ENCODE measurements at regions not wholly inside any gene's neighbourhood (a gene's known extent, or its start where the extent isn't known, plus 50 kb on each side); places are given as distances from the start of the nearest gene placed in this dataset.

DNA sequence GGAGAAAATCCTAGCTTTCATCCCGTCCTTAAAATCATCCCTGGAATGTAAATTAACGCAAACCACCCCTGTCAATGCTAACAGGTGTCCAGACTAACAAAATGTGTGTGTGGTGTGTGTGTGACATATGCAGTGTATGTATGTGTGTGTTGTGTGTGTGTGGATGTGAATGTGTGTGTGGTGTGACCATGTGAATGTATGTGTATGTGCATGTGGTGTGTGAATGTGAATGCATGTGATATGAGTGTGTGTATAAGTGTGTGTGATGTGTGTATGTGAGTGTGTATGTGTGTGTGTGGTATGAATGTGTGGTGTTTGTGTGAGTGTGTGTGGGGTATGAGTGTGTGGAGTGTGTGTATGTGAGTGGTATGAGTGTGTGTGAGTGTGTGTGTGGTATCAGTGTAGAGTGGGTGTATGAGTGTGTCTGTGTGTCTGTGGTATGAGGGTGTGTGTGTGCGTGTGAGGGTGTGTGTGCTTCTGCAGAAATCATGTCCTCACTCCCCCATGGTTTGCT lies 190.8 kb downstream of the TEX29 start:
- TF ChIP-seq, protein P1, sequence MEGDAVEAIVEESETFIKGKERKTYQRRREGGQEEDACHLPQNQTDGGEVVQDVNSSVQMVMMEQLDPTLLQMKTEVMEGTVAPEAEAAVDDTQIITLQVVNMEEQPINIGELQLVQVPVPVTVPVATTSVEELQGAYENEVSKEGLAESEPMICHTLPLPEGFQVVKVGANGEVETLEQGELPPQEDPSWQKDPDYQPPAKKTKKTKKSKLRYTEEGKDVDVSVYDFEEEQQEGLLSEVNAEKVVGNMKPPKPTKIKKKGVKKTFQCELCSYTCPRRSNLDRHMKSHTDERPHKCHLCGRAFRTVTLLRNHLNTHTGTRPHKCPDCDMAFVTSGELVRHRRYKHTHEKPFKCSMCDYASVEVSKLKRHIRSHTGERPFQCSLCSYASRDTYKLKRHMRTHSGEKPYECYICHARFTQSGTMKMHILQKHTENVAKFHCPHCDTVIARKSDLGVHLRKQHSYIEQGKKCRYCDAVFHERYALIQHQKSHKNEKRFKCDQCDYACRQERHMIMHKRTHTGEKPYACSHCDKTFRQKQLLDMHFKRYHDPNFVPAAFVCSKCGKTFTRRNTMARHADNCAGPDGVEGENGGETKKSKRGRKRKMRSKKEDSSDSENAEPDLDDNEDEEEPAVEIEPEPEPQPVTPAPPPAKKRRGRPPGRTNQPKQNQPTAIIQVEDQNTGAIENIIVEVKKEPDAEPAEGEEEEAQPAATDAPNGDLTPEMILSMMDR (IDR thresholded peaks at IDR 0.05 in 4 of 5, conservative IDR thresholded peaks at IDR 0.05 in 1 of 5) = no peak
- TF ChIP-seq POLR2A (IDR thresholded peaks at IDR 0.05) = no peak
